LNCaP clone FGC (cell line): ENCODE measurements at regions not wholly inside any gene's neighbourhood (a gene's known extent, or its start where the extent isn't known, plus 50 kb on each side); places are given as distances from the start of the nearest gene placed in this dataset.

Experiments used
- DNase-seq: peaks from one replicate; pipeline ENCODE4 v3.0.0-alpha.2; 2011; ENCODE audit warnings: low read depth
- H3K4me3 ChIP-seq: 2 replicates; pipeline ENCODE4 v1.5.1; 2011; ENCODE audit warnings: mild to moderate bottlenecking, low read depth, low read length, control low read depth
- CTCF ChIP-seq: IDR thresholded peaks from 2 replicates; pipeline ENCODE4 v1.5.1; 2012; ENCODE audit warnings: mild to moderate bottlenecking; ENCODE audit not compliant: control insufficient read depth, insufficient read depth; ENCODE audit errors: extremely low read depth

GRCh38 chr11:70016666-70017367 lies 61.3 kb upstream of the ANO1 start:
- no peak for DNase-seq
- no peak for TF ChIP-seq CTCF
- no peak overlapping the region for H3K4me3 ChIP-seq

GRCh38 chr11:70018816-70019215 lies 59.3 kb upstream of the ANO1 start:
- H3K4me3 ChIP-seq, result no peak overlapping the region
- DNase-seq, result no peak
- TF ChIP-seq CTCF, result no peak

- no peak for DNase-seq
- H3K4me3 ChIP-seq, result no peak overlapping the region
- TF ChIP-seq CTCF, result no peak
Observed at GRCh38 chr11:70019576-70020011, 58.5 kb upstream of the ANO1 start.

- TF ChIP-seq CTCF, result no peak
- no peak for DNase-seq
- no peak overlapping the region for H3K4me3 ChIP-seq
Observed at GRCh38 chr11:70020336-70021214, 57.5 kb upstream of the ANO1 start.

- no peak for TF ChIP-seq CTCF
Observed at GRCh38 chr11:70021586-70021985, 56.5 kb upstream of the ANO1 start.

GRCh38 chr11:70024036-70024772 lies 53.9 kb upstream of the ANO1 start:
- no peak overlapping the region for H3K4me3 ChIP-seq
- DNase-seq, result no peak
- no peak for TF ChIP-seq CTCF

More at GRCh38 chr11:70021586-70021985, 56.5 kb upstream of the ANO1 start:
- no peak for DNase-seq
- H3K4me3 ChIP-seq, result no peak overlapping the region
